ENCODE measurements at regions not wholly inside any gene's neighbourhood (a gene's known extent, or its start where the extent isn't known, plus 50 kb on each side); places are given as distances from the start of the nearest gene placed in this dataset.

DNA sequence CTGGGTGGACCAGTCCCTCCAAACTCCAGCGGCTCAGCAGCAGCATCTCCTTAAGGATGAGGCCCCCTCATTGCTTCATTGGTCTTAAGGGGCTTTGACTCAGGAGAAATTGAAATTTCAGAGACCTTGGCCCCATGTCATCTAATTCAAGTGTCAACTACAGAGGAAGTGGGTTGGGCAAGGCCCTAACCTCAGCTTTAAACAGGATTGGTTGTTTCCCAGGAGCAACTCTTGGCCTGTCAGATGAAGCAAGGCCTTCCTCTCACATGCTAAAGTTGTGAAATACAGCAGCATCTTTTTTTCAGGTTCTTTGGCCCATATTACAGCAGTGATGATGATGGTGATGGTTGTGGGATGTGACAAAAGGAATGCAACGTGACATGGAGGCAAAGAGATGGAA lies 348.3 kb downstream of the ICE1 start:
- H3K4me3 ChIP-seq (ENCODE audit: low read depth, low read length) = no peak overlapping the region
- TF ChIP-seq, protein P1, sequence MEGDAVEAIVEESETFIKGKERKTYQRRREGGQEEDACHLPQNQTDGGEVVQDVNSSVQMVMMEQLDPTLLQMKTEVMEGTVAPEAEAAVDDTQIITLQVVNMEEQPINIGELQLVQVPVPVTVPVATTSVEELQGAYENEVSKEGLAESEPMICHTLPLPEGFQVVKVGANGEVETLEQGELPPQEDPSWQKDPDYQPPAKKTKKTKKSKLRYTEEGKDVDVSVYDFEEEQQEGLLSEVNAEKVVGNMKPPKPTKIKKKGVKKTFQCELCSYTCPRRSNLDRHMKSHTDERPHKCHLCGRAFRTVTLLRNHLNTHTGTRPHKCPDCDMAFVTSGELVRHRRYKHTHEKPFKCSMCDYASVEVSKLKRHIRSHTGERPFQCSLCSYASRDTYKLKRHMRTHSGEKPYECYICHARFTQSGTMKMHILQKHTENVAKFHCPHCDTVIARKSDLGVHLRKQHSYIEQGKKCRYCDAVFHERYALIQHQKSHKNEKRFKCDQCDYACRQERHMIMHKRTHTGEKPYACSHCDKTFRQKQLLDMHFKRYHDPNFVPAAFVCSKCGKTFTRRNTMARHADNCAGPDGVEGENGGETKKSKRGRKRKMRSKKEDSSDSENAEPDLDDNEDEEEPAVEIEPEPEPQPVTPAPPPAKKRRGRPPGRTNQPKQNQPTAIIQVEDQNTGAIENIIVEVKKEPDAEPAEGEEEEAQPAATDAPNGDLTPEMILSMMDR (IDR thresholded peaks at IDR 0.05; ENCODE audit: insufficient read depth, low read depth, low read length) = no peak
- no peak for DNase-seq (ENCODE audit: low read depth)

DNA sequence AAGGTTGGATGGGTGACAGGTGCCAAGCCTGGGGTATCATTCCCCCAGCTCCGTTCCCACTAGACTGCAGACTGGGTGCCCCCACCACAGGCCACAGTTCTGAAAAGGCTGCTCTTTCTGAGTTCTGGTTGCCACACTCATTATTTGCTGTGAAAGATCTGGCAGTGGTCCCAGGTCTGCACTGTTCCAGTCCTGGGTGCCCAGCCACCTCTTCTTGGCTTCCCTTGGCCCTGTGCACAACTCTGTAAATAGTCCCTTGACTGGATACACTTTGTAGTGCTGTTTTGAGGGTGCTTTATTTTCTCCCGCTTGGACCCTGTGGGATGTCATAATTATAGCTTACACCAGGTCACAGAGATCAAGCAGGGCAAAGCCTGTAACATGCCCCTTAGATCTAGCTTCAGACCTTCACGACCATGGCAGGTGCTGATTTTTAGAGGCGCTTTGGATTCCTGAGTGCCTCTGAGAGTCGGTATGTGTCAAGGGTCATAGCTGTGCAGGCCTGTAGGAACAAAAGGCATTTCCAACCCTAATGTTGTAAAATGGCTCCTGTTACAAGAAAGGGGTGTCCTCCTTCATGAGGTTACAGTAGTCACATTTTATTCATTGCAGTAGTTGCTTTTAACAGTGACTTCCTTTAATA lies 344.9 kb downstream of the ICE1 start:
- DNase-seq (ENCODE audit: low read depth) = no peak
- TF ChIP-seq, protein P1 (IDR thresholded peaks at IDR 0.05; ENCODE audit: insufficient read depth, low read depth, low read length) = no peak
- no peak overlapping the region for H3K4me3 ChIP-seq (ENCODE audit: low read depth, low read length)

DNA sequence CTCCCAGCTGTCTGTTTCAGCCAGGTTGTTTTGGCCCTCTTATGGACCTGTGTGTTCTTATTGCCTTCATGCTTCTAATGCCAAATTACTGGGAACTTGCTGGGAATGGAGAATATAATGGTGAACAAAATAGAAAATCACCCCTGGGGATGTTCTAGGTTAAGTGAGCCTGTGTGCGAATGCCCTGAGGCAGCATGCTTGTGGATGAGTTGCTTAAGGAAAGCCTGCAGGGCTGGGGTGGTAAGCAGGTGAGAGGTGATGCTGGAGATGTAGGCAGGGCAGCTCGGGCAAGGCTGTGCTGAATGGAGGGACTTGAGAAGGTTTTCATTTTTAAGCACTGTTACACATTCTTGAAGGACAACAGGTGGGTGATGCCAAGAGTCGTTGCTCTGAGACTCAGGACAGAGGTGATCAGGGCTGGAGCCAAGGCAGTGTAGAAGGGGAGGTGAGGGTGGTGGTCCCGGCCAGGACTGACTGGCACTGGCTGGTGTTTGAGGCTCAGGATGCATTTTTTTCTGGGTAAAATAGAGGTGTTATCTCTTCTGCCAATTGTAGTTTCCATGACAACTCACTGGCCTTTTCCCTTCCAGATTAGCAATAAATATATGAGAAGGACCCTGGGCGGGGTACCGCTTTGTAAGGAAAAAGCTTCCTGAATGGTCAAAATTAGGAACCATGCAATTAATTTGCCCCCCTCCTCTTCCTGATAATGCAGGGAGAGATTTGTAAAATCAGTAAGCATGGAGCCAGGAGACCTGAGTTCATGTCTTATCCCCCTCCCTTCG lies 342.8 kb downstream of the ICE1 start:
- H3K4me3 ChIP-seq (ENCODE audit: low read depth, low read length) = no peak overlapping the region
- DNase-seq (ENCODE audit: low read depth) = no peak
- TF ChIP-seq, protein P1 (IDR thresholded peaks at IDR 0.05; ENCODE audit: insufficient read depth, low read depth, low read length) = no peak

DNA sequence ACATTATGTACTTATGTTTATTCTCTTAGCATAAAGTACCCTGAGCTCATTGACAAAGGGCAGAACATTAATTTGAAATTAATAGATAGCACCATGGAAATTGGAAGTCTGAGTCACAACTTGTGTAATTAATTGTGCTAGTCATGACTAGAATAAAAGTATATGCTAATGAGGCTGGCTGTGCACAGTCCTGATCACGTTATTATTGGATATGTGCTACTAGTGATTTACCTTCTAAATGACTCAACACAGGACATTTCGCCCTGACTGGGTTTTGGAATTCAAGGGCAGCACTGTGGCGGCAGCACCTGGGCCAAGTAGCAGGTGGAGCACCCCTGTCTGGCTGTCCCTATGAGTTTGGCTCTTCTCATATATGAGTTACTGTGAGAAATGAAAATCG lies 341.8 kb downstream of the ICE1 start:
- TF ChIP-seq, protein P1 (IDR thresholded peaks at IDR 0.05; ENCODE audit: insufficient read depth, low read depth, low read length) = no peak
- no peak overlapping the region for H3K4me3 ChIP-seq (ENCODE audit: low read depth, low read length)

DNA sequence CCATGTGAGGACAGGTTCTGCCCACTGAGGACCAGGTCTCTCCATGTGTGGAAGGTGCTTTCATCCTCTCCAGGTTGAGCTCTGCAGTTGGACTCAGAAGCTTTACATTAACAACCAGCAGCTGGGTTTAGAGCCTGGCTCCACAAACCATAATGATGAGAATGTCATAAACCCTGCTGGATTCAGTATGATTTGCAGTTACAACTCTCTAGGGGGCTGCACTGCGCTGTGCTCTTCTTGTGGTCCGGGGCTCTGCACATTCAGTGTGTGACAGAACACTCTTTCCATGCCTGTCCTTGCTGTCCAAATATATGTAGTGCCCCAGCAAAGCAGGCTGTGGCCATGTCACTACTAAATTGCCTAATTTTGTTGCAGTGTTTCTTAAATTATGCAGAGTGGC lies 334.3 kb downstream of the ICE1 start:
- DNase-seq (ENCODE audit: low read depth) = no peak
- H3K4me3 ChIP-seq (ENCODE audit: low read depth, low read length) = no peak overlapping the region
- TF ChIP-seq, protein P1 (IDR thresholded peaks at IDR 0.05; ENCODE audit: insufficient read depth, low read depth, low read length) = no peak

More for the DNA sequence above, 341.8 kb downstream of the ICE1 start:
- DNase-seq (ENCODE audit: low read depth) = no peak

DNA sequence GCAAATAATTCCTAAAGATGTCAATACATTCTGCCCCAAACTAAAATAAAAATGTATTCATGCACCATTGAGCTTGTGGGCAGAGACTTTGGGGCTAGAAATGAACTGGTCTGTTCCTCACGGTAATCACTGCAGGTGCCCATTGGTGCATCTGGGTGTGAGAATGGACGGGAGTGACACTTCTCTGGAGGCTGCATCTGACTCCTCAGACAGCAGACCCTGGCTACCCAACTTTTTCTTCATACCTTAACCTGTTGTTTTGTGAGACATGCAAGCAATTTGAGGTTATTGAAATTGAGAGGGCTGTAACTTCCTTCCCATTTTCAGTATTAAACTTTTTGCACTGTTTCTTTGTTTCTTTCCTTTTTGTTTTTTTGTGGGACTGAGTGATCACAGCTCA lies 333.4 kb downstream of the ICE1 start:
- TF ChIP-seq, protein P1 (IDR thresholded peaks at IDR 0.05; ENCODE audit: insufficient read depth, low read depth, low read length) = no peak
- DNase-seq (ENCODE audit: low read depth) = no peak
- H3K4me3 ChIP-seq (ENCODE audit: low read depth, low read length) = no peak overlapping the region

All from fibroblast of villous mesenchyme (primary cell).